ENCODE measurements at regions not wholly inside any gene's neighbourhood (a gene's known extent, or its start where the extent isn't known, plus 50 kb on each side); places are given as distances from the start of the nearest gene placed in this dataset.

DNA sequence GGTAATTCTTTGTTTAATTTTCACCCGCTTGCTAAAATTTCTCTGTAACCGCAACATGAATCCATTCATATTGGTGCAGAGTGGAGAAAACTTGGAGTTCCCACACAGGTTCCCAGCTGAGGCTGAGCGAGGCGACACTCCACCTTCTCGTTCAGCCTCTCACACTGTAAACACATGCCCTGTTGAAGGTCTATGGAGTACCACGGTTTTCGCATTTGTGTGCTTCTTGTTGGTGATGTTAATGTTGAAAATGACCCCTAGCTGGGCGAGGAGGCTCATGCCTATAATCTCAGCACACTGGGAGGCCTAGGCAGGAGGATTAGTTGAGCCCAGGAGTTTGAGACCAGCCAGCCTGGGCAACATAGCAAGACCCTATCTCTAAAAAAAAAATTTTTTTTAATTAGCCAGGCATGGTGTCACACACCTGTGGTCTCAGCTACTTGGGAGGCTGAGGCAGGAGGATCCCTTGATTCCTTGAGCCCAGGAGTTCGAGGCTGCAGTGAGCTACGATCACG is 67.2 kb downstream of the ARHGEF18 start:
- H3K27ac ChIP-seq (ENCODE audit: low read length) = no peak overlapping the region
- H3K9ac ChIP-seq (ENCODE audit: low read length) = no peak overlapping the region
- peaks cover 66% of the 10 kb centered on the region for H3K79me2 ChIP-seq (ENCODE audit: low read length)
- H3K9me3 ChIP-seq (replicated peaks; ENCODE audit: insufficient read depth, low read length) = no peaks in the 10 kb centered on the region
- peaks cover 4% of the 10 kb centered on the region for H3K4me1 ChIP-seq (ENCODE audit: low read length)
- no peak overlapping the region for H2AFZ ChIP-seq (ENCODE audit: low read length)
- no peak overlapping the region for H3K4me3 ChIP-seq (ENCODE audit: low read length)
- no peaks in the 10 kb centered on the region for H3K9me2 ChIP-seq (replicated peaks; ENCODE audit: insufficient read depth, low read length)
- TF ChIP-seq EZH2 (optimal IDR thresholded peaks at IDR 0.05; ENCODE audit: low read depth, low read length) (no peak), EZH2phosphoT487 (IDR thresholded peaks at IDR 0.05; ENCODE audit: low read length) (no peak)
- TF ChIP-seq, protein P1, sequence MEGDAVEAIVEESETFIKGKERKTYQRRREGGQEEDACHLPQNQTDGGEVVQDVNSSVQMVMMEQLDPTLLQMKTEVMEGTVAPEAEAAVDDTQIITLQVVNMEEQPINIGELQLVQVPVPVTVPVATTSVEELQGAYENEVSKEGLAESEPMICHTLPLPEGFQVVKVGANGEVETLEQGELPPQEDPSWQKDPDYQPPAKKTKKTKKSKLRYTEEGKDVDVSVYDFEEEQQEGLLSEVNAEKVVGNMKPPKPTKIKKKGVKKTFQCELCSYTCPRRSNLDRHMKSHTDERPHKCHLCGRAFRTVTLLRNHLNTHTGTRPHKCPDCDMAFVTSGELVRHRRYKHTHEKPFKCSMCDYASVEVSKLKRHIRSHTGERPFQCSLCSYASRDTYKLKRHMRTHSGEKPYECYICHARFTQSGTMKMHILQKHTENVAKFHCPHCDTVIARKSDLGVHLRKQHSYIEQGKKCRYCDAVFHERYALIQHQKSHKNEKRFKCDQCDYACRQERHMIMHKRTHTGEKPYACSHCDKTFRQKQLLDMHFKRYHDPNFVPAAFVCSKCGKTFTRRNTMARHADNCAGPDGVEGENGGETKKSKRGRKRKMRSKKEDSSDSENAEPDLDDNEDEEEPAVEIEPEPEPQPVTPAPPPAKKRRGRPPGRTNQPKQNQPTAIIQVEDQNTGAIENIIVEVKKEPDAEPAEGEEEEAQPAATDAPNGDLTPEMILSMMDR (IDR thresholded peaks at IDR 0.05; ENCODE audit: low read length) = no peak
- H3K36me3 ChIP-seq (replicated peaks; ENCODE audit: insufficient read depth, low read length) = no peaks in the 10 kb centered on the region
- H3F3A ChIP-seq (ENCODE audit: insufficient read depth, low read length) = 0 out of 2 replicates have a peak, but pooled peaks cover 4% of the 10 kb centered on the region
- H3K4me2 ChIP-seq (ENCODE audit: low read depth, low read length) = no peak overlapping the region
- DNase-seq = no peak
- no peaks in the 10 kb centered on the region for H4K20me1 ChIP-seq (ENCODE audit: insufficient read depth, low read length)
- no peaks in the 10 kb centered on the region for H3K27me3 ChIP-seq (replicated peaks; ENCODE audit: insufficient read depth, low read length)

DNA sequence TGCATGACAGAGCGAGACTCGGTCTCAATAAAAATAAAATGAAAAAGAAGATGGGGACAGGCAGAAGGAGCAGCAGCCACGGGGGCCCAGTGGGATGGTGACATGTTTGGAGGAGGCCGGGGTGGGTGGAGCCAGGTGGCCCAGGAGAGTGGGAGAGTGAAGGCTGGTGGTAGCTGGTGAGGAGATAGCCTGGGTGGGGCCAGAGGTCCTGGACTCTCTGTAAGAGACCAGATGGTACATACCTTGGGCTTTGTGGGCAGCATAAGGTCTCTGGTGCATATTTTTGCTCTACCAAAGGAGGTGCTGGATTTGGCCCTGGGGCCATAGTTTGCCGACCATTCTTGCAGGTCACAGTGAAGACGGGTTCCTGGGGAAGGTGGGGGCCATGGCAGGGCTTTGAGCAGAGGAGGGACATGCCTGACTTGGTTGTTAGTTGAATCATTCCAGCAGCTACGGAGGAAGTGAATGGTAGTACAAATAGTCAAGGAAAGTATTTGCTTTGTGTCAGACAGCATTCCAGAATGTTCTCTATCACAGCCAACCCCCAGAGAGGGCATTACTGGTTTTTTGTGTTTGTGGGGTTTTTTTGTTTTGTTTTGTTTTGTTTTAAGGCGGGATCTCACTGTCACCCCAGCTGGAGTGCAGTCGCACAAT is 69.1 kb downstream of the ARHGEF18 start:
- H2AFZ ChIP-seq (ENCODE audit: low read length) = no peak overlapping the region
- H3K9me2 ChIP-seq (replicated peaks; ENCODE audit: insufficient read depth, low read length) = no peaks in the 10 kb centered on the region
- no peaks in the 10 kb centered on the region for H3K4me1 ChIP-seq (ENCODE audit: low read length)
- H3K4me3 ChIP-seq (ENCODE audit: low read length) = no peak overlapping the region
- TF ChIP-seq EZH2 (optimal IDR thresholded peaks at IDR 0.05; ENCODE audit: low read depth, low read length) (no peak), EZH2phosphoT487 (IDR thresholded peaks at IDR 0.05; ENCODE audit: low read length) (no peak)
- TF ChIP-seq, protein P1 (IDR thresholded peaks at IDR 0.05; ENCODE audit: low read length) = no peak
- H3K79me2 ChIP-seq (ENCODE audit: low read length) = peaks cover 51% of the 10 kb centered on the region
- no peaks in the 10 kb centered on the region for H3K36me3 ChIP-seq (replicated peaks; ENCODE audit: insufficient read depth, low read length)
- H3K4me2 ChIP-seq (ENCODE audit: low read depth, low read length) = no peak overlapping the region
- H3K9me3 ChIP-seq (replicated peaks; ENCODE audit: insufficient read depth, low read length) = no peaks in the 10 kb centered on the region
- no peak for DNase-seq
- no peaks in the 10 kb centered on the region for H3F3A ChIP-seq (ENCODE audit: insufficient read depth, low read length)
- H3K9ac ChIP-seq (ENCODE audit: low read length) = no peak overlapping the region
- H3K27me3 ChIP-seq (replicated peaks; ENCODE audit: insufficient read depth, low read length) = no peaks in the 10 kb centered on the region
- H4K20me1 ChIP-seq (ENCODE audit: insufficient read depth, low read length) = no peaks in the 10 kb centered on the region
- H3K27ac ChIP-seq (ENCODE audit: low read length) = no peak overlapping the region

DNA sequence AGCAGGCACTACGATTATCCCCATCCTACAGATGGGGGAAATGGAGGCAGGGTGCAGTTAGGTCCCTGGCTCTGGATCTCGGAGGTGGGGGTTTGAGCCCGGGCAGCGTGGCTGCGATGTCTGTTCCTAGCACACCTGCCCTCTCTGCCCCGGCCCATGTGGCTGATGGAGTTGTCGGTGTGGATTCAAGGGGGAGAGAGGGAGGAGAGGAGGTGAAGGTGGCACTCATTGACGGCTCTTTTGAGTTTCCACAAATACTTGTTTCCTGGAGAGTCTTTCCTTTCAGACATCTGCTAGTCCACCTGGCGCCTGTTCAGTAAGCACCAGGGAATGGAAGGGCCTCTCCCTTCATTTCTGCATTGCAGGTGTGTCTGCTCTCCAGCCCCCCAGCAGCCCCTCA is 69.9 kb downstream of the ARHGEF18 start:
- Histone ChIP-seq H3K4me1 (ENCODE audit: low read length) (no peaks in the 10 kb centered on the region), H3K4me3 (ENCODE audit: low read length) (no peak overlapping the region), H3K4me2 (ENCODE audit: low read depth, low read length) (no peak overlapping the region), H3F3A (ENCODE audit: insufficient read depth, low read length) (no peaks in the 10 kb centered on the region), H4K20me1 (ENCODE audit: insufficient read depth, low read length) (no peaks in the 10 kb centered on the region), H3K27me3 (replicated peaks; ENCODE audit: insufficient read depth, low read length) (no peaks in the 10 kb centered on the region), H3K27ac (ENCODE audit: low read length) (no peak overlapping the region), H3K36me3 (replicated peaks; ENCODE audit: insufficient read depth, low read length) (no peaks in the 10 kb centered on the region), H2AFZ (ENCODE audit: low read length) (no peak overlapping the region), H3K79me2 (ENCODE audit: low read length) (peaks cover 45% of the 10 kb centered on the region), H3K9me3 (replicated peaks; ENCODE audit: insufficient read depth, low read length) (no peaks in the 10 kb centered on the region), H3K9me2 (replicated peaks; ENCODE audit: insufficient read depth, low read length) (no peaks in the 10 kb centered on the region), H3K9ac (ENCODE audit: low read length) (no peak overlapping the region)
- TF ChIP-seq EZH2 (optimal IDR thresholded peaks at IDR 0.05; ENCODE audit: low read depth, low read length) (no peak), EZH2phosphoT487 (IDR thresholded peaks at IDR 0.05; ENCODE audit: low read length) (no peak)
- TF ChIP-seq, protein P1 (IDR thresholded peaks at IDR 0.05; ENCODE audit: low read length) = no peak
- DNase-seq = no peak

Data from MM.1S (cell line).